HL-60 (cell line): ENCODE measurements at regions not wholly inside any gene's neighbourhood (a gene's known extent, or its start where the extent isn't known, plus 50 kb on each side); places are given as distances from the start of the nearest gene placed in this dataset.
"Not testable (repeated sequence)": the region's sequence is repeated elsewhere in the genome, so short reads cannot be mapped to it uniquely, and the experiment has no call there.

Experiments
- DNase-seq, 2 experiments: peaks; one replicate each; pipeline ENCODE4 v3.0.0-alpha.2; 2010 to 2020; ENCODE audit warnings: low read depth in 1 of 2, low spot score in 1 of 2
- H3K27ac ChIP-seq: fragments of 250-450 bp; sonication (Bioruptor Pico); replicated peaks from 2 replicates; pipeline ENCODE4 v1.5.1; 2020; ENCODE audit warnings: mild to moderate bottlenecking, moderate library complexity
- H3K27me3 ChIP-seq: fragments of 250-450 bp; sonication (Bioruptor Pico); 2 replicates; pipeline ENCODE4 v1.5.1; 2021; ENCODE audit warnings: mild to moderate bottlenecking, moderate library complexity; ENCODE audit not compliant: insufficient read depth, poor library complexity, severe bottlenecking
- H3K4me3 ChIP-seq: replicated peaks from 2 replicates; pipeline ENCODE4 v1.5.1; 2011; ENCODE audit warnings: mild to moderate bottlenecking, control low read depth, low read length; ENCODE audit not compliant: insufficient read depth
- GABPA ChIP-seq: IDR thresholded peaks from 2 replicates; pipeline ENCODE4 v1.6.1; 2012; ENCODE audit warnings: low read depth
- POLR2AphosphoS5 ChIP-seq: IDR thresholded peaks from 2 replicates; pipeline ENCODE4 v1.6.1; 2012; ENCODE audit warnings: low read depth
- REST ChIP-seq: IDR thresholded peaks from 2 replicates; pipeline ENCODE4 v1.6.1; 2012; ENCODE audit warnings: low read depth; ENCODE audit not compliant: insufficient replicate concordance
- SPI1 ChIP-seq: IDR thresholded peaks from 2 replicates; pipeline ENCODE4 v1.6.1; 2012; ENCODE audit warnings: low read depth, mild to moderate bottlenecking, borderline replicate concordance
- TF ChIP-seq, protein P1 (sequence below): IDR thresholded peaks from one replicate; pipeline ENCODE4 v1.5.1; 2011; ENCODE audit warnings: low read length, control low read depth, inconsistent platforms; ENCODE audit not compliant: insufficient read depth

DNA sequence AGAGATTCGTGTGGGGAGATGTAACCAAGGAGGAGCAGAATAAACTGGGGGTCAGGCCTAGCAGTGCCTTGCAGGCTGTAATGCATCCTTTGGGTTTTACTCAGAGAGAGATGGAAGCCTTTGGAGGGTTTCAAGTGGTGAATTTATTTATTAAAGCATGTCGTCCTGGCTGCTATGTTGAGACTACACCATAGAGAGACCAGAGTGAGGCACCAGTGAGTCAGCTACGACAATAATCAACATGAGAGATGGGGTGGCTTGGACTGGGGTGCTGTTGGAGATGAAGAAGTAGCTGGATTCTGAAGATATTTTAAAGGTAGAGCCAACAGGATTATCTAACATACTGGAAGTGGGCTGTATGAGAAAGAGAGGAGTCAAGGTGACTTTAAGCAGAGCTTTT, 335.3 kb upstream of the ARHGEF26 start:
- no peak for TF ChIP-seq REST
- Histone ChIP-seq H3K27me3 (no peaks in the 10 kb centered on the region), H3K4me3 (no peak overlapping the region), H3K27ac (no peak overlapping the region)
- DNase-seq, result no peak

GRCh38 chr3:153789380-153789779, 331.8 kb upstream of the ARHGEF26 start:
- TF ChIP-seq SPI1 (no peak), GABPA (no peak), REST (no peak), POLR2AphosphoS5 (no peak)
- TF ChIP-seq, protein P1, sequence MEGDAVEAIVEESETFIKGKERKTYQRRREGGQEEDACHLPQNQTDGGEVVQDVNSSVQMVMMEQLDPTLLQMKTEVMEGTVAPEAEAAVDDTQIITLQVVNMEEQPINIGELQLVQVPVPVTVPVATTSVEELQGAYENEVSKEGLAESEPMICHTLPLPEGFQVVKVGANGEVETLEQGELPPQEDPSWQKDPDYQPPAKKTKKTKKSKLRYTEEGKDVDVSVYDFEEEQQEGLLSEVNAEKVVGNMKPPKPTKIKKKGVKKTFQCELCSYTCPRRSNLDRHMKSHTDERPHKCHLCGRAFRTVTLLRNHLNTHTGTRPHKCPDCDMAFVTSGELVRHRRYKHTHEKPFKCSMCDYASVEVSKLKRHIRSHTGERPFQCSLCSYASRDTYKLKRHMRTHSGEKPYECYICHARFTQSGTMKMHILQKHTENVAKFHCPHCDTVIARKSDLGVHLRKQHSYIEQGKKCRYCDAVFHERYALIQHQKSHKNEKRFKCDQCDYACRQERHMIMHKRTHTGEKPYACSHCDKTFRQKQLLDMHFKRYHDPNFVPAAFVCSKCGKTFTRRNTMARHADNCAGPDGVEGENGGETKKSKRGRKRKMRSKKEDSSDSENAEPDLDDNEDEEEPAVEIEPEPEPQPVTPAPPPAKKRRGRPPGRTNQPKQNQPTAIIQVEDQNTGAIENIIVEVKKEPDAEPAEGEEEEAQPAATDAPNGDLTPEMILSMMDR, result no peak
- Histone ChIP-seq H3K27me3 (no peaks in the 10 kb centered on the region), H3K27ac (no peak overlapping the region), H3K4me3 (no peak overlapping the region)
- no peak for DNase-seq

DNA sequence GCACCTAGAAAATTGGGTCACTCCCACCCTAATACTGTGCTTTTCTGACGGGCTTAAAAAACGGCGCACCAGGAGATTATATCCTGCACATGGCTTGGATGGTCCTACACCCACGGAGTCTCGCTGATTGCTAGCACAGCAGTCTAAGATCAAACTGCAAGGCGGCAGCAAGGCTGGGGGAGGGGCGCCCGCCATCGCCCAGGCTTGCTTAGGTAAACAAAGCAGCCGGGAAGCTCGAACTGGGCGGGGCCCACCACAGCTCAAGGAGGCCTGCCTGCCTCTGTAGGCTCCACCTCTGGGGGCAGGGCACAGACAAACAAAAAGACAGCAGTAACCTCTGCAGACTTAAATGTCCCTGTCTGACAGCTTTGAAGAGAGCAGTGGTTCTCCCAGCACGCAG, 324.1 kb upstream of the ARHGEF26 start:
- DNase-seq, H3K27me3 ChIP-seq, H3K4me3 ChIP-seq, H3K27ac ChIP-seq: not testable (repeated sequence)

- Histone ChIP-seq H3K4me3 (no peak overlapping the region), H3K27ac (no peak overlapping the region), H3K27me3 (no peaks in the 10 kb centered on the region)
- TF ChIP-seq GABPA, result no peak
- TF ChIP-seq, protein P1, result no peak
- no peak for TF ChIP-seq POLR2AphosphoS5
- TF ChIP-seq SPI1, result no peak
- DNase-seq, result no peak
Measured at GRCh38 chr3:153809097-153809496, 312.1 kb upstream of the ARHGEF26 start.

GRCh38 chr3:153818338-153818737, 302.9 kb upstream of the ARHGEF26 start:
- no peak overlapping the region for H3K4me3 ChIP-seq
- TF ChIP-seq REST (no peak), SPI1 (no peak), GABPA (no peak), POLR2AphosphoS5 (no peak)
- TF ChIP-seq, protein P1, result no peak
- DNase-seq, result no peak

More at GRCh38 chr3:153818338-153818737, 302.9 kb upstream of the ARHGEF26 start:
- no peaks in the 10 kb centered on the region for H3K27me3 ChIP-seq
- no peak overlapping the region for H3K27ac ChIP-seq
